H9 (cell line): ENCODE measurements at regions not wholly inside any gene's neighbourhood (a gene's known extent, or its start where the extent isn't known, plus 50 kb on each side); places are given as distances from the start of the nearest gene placed in this dataset.

Experiments used
- DNase-seq: peaks from one replicate; pipeline ENCODE4 v3.0.0-alpha.2; 2017
- H2AFZ ChIP-seq: one replicate; pipeline ENCODE4 v1.6.1; 2013; ENCODE audit warnings: mild to moderate bottlenecking, low read length, control low read depth, moderate library complexity
- H2AK5ac ChIP-seq: 2 replicates; pipeline ENCODE4 v1.6.1; 2013; ENCODE audit warnings: low read length, control low read depth, mixed read lengths; ENCODE audit not compliant: insufficient read length
- H2BK120ac ChIP-seq: one replicate; pipeline ENCODE4 v1.6.1; 2013; ENCODE audit warnings: low read depth, mild to moderate bottlenecking, low read length, control low read depth, inconsistent platforms; ENCODE audit not compliant: poor library complexity, severe bottlenecking
- H2BK12ac ChIP-seq: 2 replicates; pipeline ENCODE4 v1.6.1; 2013; ENCODE audit warnings: low read length, control low read depth, mixed read lengths, low read depth; ENCODE audit not compliant: insufficient read length
- H2BK15ac ChIP-seq: 2 replicates; pipeline ENCODE4 v1.6.1; 2013; ENCODE audit warnings: low read depth, low read length, control low read depth
- H2BK20ac ChIP-seq: one replicate; pipeline ENCODE4 v1.6.1; 2013; ENCODE audit warnings: low read depth, mild to moderate bottlenecking, low read length, control low read depth, inconsistent platforms; ENCODE audit not compliant: poor library complexity, severe bottlenecking
- H2BK5ac ChIP-seq: 2 replicates; pipeline ENCODE4 v1.6.1; 2013; ENCODE audit warnings: low read length, control low read depth, mixed read lengths; ENCODE audit not compliant: insufficient read length
- H3K14ac ChIP-seq: 2 replicates; pipeline ENCODE4 v1.6.1; 2013; ENCODE audit warnings: low read length, control low read depth; ENCODE audit not compliant: insufficient read depth
- H3K18ac ChIP-seq: 2 replicates; pipeline ENCODE4 v1.6.1; 2013; ENCODE audit warnings: low read depth, mild to moderate bottlenecking, mixed read lengths, low read length, control low read depth; ENCODE audit not compliant: insufficient read length
- H3K23ac ChIP-seq: 2 replicates; pipeline ENCODE4 v1.6.1; 2013; ENCODE audit warnings: low read length, control low read depth, mixed read lengths, low read depth; ENCODE audit not compliant: insufficient read length
- H3K23me2 ChIP-seq: 2 replicates; pipeline ENCODE4 v1.6.1; 2013; ENCODE audit warnings: low read depth, mild to moderate bottlenecking, mixed read lengths, low read length, control low read depth; ENCODE audit not compliant: insufficient read length, poor library complexity, severe bottlenecking
- H3K27ac ChIP-seq: 2 replicates; pipeline ENCODE4 v1.5.1; 2013; ENCODE audit warnings: low read length, control low read depth, mixed read lengths, low read depth; ENCODE audit not compliant: insufficient read length
- H3K27me3 ChIP-seq: 2 replicates; pipeline ENCODE4 v1.6.1; 2013; ENCODE audit warnings: low read length, control low read depth, inconsistent platforms; ENCODE audit not compliant: insufficient read depth
- H3K4ac ChIP-seq: 2 replicates; pipeline ENCODE4 v1.6.1; 2013; ENCODE audit warnings: low read depth, mild to moderate bottlenecking, control low read depth, inconsistent platforms, low read length, moderate library complexity
- H3K4me1 ChIP-seq: 2 replicates; pipeline ENCODE4 v1.6.1; 2013; ENCODE audit warnings: low read length, control low read depth, inconsistent platforms; ENCODE audit not compliant: insufficient read depth
- H3K4me2 ChIP-seq: 2 replicates; pipeline ENCODE4 v1.6.1; 2013; ENCODE audit warnings: low read length, control low read depth, mixed read lengths; ENCODE audit not compliant: insufficient read length, insufficient read depth
- H3K56ac ChIP-seq: 2 replicates; pipeline ENCODE4 v1.6.1; 2013; ENCODE audit warnings: low read depth, mild to moderate bottlenecking, mixed read lengths, low read length, control low read depth; ENCODE audit not compliant: insufficient read length
- H3K79me1 ChIP-seq: 2 replicates; pipeline ENCODE4 v1.6.1; 2013; ENCODE audit warnings: low read depth, mild to moderate bottlenecking, moderate library complexity, low read length, control low read depth, inconsistent platforms; ENCODE audit not compliant: insufficient read depth, poor library complexity, severe bottlenecking
- H3K79me2 ChIP-seq: 2 replicates; pipeline ENCODE4 v1.6.1; 2013; ENCODE audit warnings: low read length, control low read depth, inconsistent platforms; ENCODE audit not compliant: insufficient read depth
- H3K9ac ChIP-seq: 2 replicates; pipeline ENCODE4 v1.6.1; 2013; ENCODE audit warnings: low read length, control low read depth, mixed read lengths; ENCODE audit not compliant: insufficient read length; ENCODE audit errors: extremely low read depth
- H3K9me3 ChIP-seq: one replicate; pipeline ENCODE4 v1.6.1; 2013; ENCODE audit warnings: low read depth, low read length, inconsistent platforms; ENCODE audit not compliant: control insufficient read depth
- H3T11ph ChIP-seq: one replicate; pipeline ENCODE4 v1.6.1; 2013; ENCODE audit warnings: mild to moderate bottlenecking, low read length, control low read depth, inconsistent platforms
- H4K20me1 ChIP-seq: one replicate; pipeline ENCODE4 v1.6.1; 2013; ENCODE audit not compliant: control insufficient read depth, insufficient read length, insufficient read depth
- H4K5ac ChIP-seq: 2 replicates; pipeline ENCODE4 v1.6.1; 2013; ENCODE audit warnings: low read depth, mild to moderate bottlenecking, mixed read lengths, low read length, control low read depth; ENCODE audit not compliant: insufficient read length
- H4K8ac ChIP-seq: replicated peaks from 2 replicates; pipeline ENCODE4 v1.6.1; 2013; ENCODE audit warnings: low read length, control low read depth, mixed read lengths, low read depth; ENCODE audit not compliant: insufficient read length
- H4K91ac ChIP-seq: 2 replicates; pipeline ENCODE4 v1.6.1; 2013; ENCODE audit warnings: low read depth, mild to moderate bottlenecking, moderate library complexity, mixed read lengths, low read length, control low read depth; ENCODE audit not compliant: insufficient read length
- H3K27ac Mint-ChIP-seq, 3 experiments: 2 replicates in 2 of 3; 3 replicates in 1 of 3; pipeline ENCODE4 v1.8.0; 2020 to 2021; ENCODE audit warnings: mixed read lengths in 3 of 3, mild to moderate bottlenecking in 1 of 3, moderate library complexity in 1 of 3
- H3K27me3 Mint-ChIP-seq: 2 replicates; pipeline ENCODE4 v1.8.0; 2021; ENCODE audit warnings: low read depth, mild to moderate bottlenecking, moderate library complexity, mixed read lengths
- H3K36me3 Mint-ChIP-seq, 3 experiments: 2 replicates in 2 of 3; 3 replicates in 1 of 3; pipeline ENCODE4 v1.8.0; 2020 to 2021; ENCODE audit warnings: low read depth in 3 of 3, mixed read lengths in 3 of 3; ENCODE audit not compliant: insufficient read depth in 1 of 3
- H3K4me1 Mint-ChIP-seq, 2 experiments: 2 replicates each; pipeline ENCODE4 v1.8.0; 2020; ENCODE audit warnings: mixed read lengths in 2 of 2
- H3K4me3 Mint-ChIP-seq, 2 experiments: 2 replicates in 1 of 2; 3 replicates in 1 of 2; pipeline ENCODE4 v1.8.0; 2020 to 2021; ENCODE audit warnings: mild to moderate bottlenecking in 2 of 2, mixed read lengths in 2 of 2, moderate library complexity in 1 of 2
- H3K9me3 Mint-ChIP-seq, 2 experiments: 2 replicates in 1 of 2; 3 replicates in 1 of 2; pipeline ENCODE4 v1.8.0; 2020; ENCODE audit warnings: mild to moderate bottlenecking in 2 of 2, mixed read lengths in 2 of 2, moderate library complexity in 1 of 2
- CTCF ChIP-seq: fragments of 200-600 bp; sonication (generic); conservative IDR thresholded peaks from 3 replicates; pipeline ENCODE4 v1.8.0; 2021; ENCODE audit warnings: antibody characterized with exemption, mild to moderate bottlenecking
- WGBS: extraction: QIAGEN DNeasy Blood & Tissue Kit; methylation state at CpG from one replicate; pipeline ENCODE4 v1.1.7; 2013; ENCODE audit warnings: missing lambda C conversion rate, low lambda C conversion rate, mixed read lengths; ENCODE audit not compliant: insufficient read length; ENCODE audit errors: extremely low coverage; 5-methylcytosine and 5-hydroxymethylcytosine counted together

- H3K23me2 ChIP-seq: no peaks in the 10 kb centered on the region
- no peak overlapping the region for H2AFZ ChIP-seq
- Mint-ChIP-seq H3K27ac (no peak overlapping the region; a peak in 1 of 7 replicates), H3K27me3 (no peaks in the 10 kb centered on the region), H3K4me1 (peaks cover 33 to 36% of the 10 kb centered on the region in 2 experiments), H3K36me3 (no peaks in the 10 kb centered on the region), H3K4me3 (no peak overlapping the region), H3K9me3 (no peaks in the 10 kb centered on the region)
- WGBS: no CpG with 5 or more reads among the region's 4 CpGs
- H2BK5ac ChIP-seq: no peak overlapping the region
- no peak overlapping the region for H2BK12ac ChIP-seq
- H4K5ac ChIP-seq: no peak overlapping the region
- H3K23ac ChIP-seq: no peak overlapping the region
- no peaks in the 10 kb centered on the region for H3K79me2 ChIP-seq
- no peak for DNase-seq
- no peak overlapping the region for H3K4me2 ChIP-seq
- TF ChIP-seq CTCF: no peak
- H2BK120ac ChIP-seq: no peak overlapping the region
- H4K91ac ChIP-seq: no peak overlapping the region
- H3K18ac ChIP-seq: no peak overlapping the region
- no peaks in the 10 kb centered on the region for H3K9me3 ChIP-seq
- no peak overlapping the region for H2BK15ac ChIP-seq
- no peak overlapping the region for H4K8ac ChIP-seq
- no peaks in the 10 kb centered on the region; the same call in 1 of the 2 replicates for H3K4me1 ChIP-seq
- no peak overlapping the region for H3K4ac ChIP-seq
- H3K56ac ChIP-seq: no peak overlapping the region
- H3K27ac ChIP-seq: no peak overlapping the region
- H3K27me3 ChIP-seq: no peaks in the 10 kb centered on the region
- H2BK20ac ChIP-seq: no peak overlapping the region
- H3K14ac ChIP-seq: no peak overlapping the region
- no peak overlapping the region for H3T11ph ChIP-seq
- H4K20me1 ChIP-seq: no peaks in the 10 kb centered on the region
- H3K79me1 ChIP-seq: no peaks in the 10 kb centered on the region
- no peak overlapping the region for H3K9ac ChIP-seq
- no peak overlapping the region for H2AK5ac ChIP-seq
Observed at GRCh38 chr11:116403794-116404461, 368.9 kb downstream of the BUD13 start.
